SIG-M5 (cell line): ENCODE measurements at regions not wholly inside any gene's neighbourhood (a gene's known extent, or its start where the extent isn't known, plus 50 kb on each side); places are given as distances from the start of the nearest gene placed in this dataset.

Experiments
- DNase-seq: peaks from one replicate; lab custom pipeline; 2025; lab: John Stamatoyannopoulos, UW

GRCh38 chr16:54577651-54578128 lies 291.1 kb upstream of the IRX3 start:
- no peak for DNase-seq

DNA sequence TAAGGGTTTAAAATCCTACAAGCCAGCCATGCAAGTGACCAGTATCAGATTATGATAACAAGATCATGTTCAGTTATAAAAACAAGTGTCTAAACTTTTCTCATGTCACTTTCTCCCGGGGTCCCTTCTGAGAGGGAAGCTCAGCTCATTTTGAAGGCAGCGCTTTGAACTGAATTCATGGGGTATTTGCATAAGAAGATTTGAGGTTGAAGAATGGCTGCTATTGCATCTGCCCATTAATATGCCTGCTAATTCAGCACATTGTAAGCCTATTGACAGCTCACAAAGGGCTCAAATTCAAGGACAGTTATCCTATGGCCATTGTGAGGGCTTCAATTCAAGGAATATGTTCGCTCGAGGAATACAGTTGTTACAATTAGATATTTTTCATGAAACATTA lies 290.2 kb upstream of the IRX3 start:
- DNase-seq: no peak

GRCh38 chr16:54568906-54569807 lies 282.6 kb upstream of the IRX3 start:
- no peak for DNase-seq

- DNase-seq: no peak
Observed at GRCh38 chr16:54564841-54565240, 278.3 kb upstream of the IRX3 start.

- no peak for DNase-seq
Observed at GRCh38 chr16:54554581-54554980, 268.0 kb upstream of the IRX3 start.

DNA sequence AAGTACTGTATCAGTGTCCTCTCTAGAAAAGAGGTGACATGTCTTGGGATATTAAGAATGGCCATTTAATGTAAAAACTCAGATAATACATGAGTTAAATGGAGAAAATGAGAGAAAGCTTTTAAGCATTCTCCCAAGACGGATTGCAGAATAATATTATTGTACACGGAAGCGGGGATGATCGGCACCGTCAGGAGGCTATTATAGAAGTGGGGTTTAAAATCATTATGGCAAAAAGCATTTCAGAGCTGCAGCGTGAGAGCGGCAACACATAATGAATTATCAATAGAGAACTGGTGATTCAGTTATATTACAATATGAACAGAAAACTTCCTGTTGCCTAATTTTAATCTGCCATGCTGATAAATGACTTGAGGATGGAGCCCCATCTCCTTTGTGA lies 261.7 kb upstream of the IRX3 start:
- DNase-seq: no peak

DNA sequence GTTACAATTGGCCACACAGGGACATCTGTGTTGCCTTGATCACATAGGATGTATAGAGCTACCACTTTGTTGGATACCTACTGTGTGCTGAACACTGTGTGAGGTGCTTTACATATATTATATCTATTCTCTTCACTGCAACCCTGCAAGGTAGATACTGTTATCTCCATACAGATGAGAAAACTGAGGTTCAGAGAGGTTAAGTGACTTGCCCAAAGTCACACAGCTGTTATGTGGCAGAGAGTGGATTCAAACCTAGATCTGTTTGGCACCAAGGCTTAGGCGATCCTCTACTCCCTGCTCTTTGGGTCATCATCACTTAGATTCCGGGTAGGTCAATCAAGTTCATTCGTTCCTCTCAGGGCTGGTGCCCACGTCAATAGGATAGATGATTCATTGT lies 260.5 kb upstream of the IRX3 start:
- no peak for DNase-seq

DNA sequence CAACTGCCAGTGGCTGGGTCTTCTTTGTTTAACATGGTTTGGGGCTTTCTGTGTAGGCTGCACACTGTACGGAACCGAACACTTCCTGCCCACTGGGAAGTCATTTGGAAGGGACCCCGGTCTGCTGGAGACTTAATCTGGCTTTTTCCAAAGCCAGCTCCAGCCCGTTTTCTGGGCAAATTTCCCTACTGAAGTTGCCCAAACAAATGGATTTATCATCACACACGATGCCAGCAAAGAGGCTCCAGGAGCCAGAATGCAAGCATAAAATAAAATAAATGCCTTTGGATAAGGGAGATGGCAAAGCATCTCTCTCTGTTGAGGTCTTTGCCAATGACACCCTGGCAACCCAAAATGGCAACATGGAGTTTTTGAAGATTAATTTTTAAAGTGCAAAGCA lies 259.9 kb upstream of the IRX3 start:
- DNase-seq: no peak

- no peak for DNase-seq
Observed at GRCh38 chr16:54545854-54546511, 259.4 kb upstream of the IRX3 start.

- DNase-seq: no peak
Observed at GRCh38 chr16:54544553-54545180, 258.1 kb upstream of the IRX3 start.

DNA sequence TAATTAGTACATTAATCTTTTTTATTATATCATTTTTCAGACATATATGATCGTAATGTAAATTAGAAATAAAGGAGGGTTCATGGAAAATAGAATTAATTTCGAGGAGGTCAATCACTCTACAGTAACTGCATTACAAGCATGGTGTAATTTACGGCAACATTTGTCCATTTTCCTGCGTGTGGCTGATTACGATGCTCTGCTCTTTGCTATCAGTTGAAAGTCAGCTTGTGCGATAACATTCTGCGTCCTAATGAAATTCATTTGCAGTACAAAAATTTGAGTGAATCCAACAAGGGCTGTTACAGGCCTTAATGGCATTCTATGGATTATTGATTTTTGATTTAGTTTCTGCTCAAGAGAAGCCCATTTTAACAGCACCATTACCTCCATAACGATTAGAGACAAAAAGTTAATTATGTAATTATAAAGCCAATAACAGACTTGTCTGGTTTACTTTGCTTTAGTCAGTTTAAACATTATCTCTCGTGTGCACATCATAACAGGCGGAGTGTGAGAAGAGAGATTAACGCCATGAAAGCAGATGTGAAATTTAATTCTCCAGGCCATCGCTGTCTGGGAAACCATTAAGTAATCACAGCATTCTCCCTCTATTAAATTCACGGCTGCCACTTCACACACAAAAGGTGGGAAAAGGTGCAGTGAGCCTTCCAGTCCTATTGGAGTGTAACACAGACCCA lies 256.4 kb upstream of the IRX3 start:
- no peak for DNase-seq

GRCh38 chr16:54540525-54541180 lies 254.1 kb upstream of the IRX3 start:
- no peak for DNase-seq

DNA sequence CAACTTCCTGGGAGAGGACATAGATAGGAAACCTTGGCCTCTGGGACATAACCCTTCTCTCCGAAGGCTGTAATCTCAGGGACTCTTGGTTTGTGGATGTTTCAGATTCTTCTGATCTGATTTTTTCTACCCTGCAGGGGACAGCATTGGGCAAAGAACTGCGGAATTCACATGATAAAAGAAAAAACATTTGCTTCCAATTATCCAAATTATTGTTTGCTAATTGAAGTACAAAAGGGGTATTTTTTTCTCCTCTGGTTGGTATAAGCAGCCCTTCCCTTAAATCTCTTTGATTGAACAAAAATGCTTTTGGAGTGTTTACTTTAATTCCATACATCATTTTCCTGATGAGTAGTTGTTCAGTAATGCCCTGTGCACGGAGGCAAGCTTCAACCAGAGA lies 251.7 kb upstream of the IRX3 start:
- no peak for DNase-seq

- DNase-seq: no peak
Observed at GRCh38 chr16:54533856-54534490, 247.4 kb upstream of the IRX3 start.

GRCh38 chr16:54526916-54527315 lies 240.3 kb upstream of the IRX3 start:
- no peak for DNase-seq

DNA sequence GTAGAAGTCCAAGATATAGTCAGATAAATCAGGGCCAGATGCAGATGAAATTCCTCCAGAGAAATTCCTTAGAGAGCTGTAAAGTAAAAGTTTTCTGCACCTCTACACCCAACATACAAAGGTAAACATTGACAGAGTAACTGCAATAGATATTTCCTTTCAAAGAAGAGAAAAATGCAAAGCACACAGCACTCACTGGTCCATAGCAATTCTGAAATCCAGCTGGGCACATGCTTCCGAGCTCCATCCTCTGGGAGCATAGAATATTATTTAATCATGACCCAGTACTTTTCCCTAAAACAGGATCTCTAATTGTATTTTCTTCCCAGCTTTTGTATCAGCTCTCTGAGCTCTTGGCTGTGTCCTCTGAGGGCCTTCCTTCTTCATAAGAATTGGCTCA lies 239.5 kb upstream of the IRX3 start:
- DNase-seq: no peak

GRCh38 chr16:54525104-54525503 lies 238.5 kb upstream of the IRX3 start:
- no peak for DNase-seq

- DNase-seq: no peak
Observed at GRCh38 chr16:54522584-54522983, 236.0 kb upstream of the IRX3 start.

GRCh38 chr16:54521327-54521726 lies 234.7 kb upstream of the IRX3 start:
- no peak for DNase-seq

- no peak for DNase-seq
Observed at GRCh38 chr16:54519161-54519695, 232.6 kb upstream of the IRX3 start.

- no peak for DNase-seq
Observed at GRCh38 chr16:54517181-54517580, 230.6 kb upstream of the IRX3 start.
